ENCODE measurements at regions not wholly inside any gene's neighbourhood (a gene's known extent, or its start where the extent isn't known, plus 50 kb on each side); places are given as distances from the start of the nearest gene placed in this dataset.

DNA sequence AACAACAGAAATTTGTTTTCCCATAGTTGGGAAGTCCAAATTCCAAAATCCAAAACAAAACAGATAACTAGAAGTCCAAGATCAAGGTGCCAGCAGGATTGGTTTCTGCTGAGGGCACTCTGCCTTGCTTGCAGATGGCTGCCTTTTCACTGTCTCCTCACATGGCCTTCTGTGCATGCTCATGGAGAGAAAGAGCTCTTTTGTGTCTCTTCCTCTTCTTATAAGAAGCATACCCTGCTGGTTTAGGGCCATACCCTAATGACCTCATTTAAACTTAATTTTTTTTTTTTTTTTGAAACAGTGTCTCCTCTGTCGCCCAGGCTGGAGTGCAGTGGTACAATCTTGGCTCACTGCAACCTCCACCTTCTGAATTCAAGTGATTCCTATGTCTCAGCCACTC, 1974.1 kb upstream of the PCDH20 start:
- no peaks in the 10 kb centered on the region for H3K79me2 ChIP-seq (ENCODE audit: control insufficient read depth, insufficient read depth, low read length)
- DNase-seq (ENCODE audit: low read depth, low spot score) (no peak), FAIRE-seq (no peak)
- no peaks in the 10 kb centered on the region for H3K36me3 ChIP-seq (ENCODE audit: control insufficient read depth in 2 of 2, extremely low read depth in 1 of 2, insufficient read depth in 2 of 2, low read length in 2 of 2)
- POLR2A ChIA-PET: no interaction called here
- no peak overlapping the region for H3K27ac ChIP-seq (ENCODE audit: insufficient read depth, low read depth, low read length)
- dilution Hi-C loops (cut with MboI; ENCODE audit: extremely low pct_ligation_motif_present, low sequenced_read_pairs) (no loop called here), intact Hi-C loops (cut with micrococcal nuclease) (no loop called here)
- H3K9me3 ChIP-seq (replicated peaks; ENCODE audit: control insufficient read depth, insufficient read depth, low read length): no peaks in the 10 kb centered on the region
- no TSS peak for BruUV-seq (replicated peaks)
- no peak for TF ChIP-seq EZH2 (IDR thresholded peaks at IDR 0.05; ENCODE audit: borderline replicate concordance, low read depth, low read length, severe bottlenecking)
- TF ChIP-seq, protein P1, sequence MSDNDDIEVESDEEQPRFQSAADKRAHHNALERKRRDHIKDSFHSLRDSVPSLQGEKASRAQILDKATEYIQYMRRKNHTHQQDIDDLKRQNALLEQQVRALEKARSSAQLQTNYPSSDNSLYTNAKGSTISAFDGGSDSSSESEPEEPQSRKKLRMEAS (IDR thresholded peaks at IDR 0.05; ENCODE audit: insufficient read depth, insufficient read length): no peak
- no peak for TF ChIP-seq JUN (IDR thresholded peaks at IDR 0.05; ENCODE audit: borderline replicate concordance, insufficient read depth, insufficient read length, low read depth)
- TF ChIP-seq, protein P2, sequence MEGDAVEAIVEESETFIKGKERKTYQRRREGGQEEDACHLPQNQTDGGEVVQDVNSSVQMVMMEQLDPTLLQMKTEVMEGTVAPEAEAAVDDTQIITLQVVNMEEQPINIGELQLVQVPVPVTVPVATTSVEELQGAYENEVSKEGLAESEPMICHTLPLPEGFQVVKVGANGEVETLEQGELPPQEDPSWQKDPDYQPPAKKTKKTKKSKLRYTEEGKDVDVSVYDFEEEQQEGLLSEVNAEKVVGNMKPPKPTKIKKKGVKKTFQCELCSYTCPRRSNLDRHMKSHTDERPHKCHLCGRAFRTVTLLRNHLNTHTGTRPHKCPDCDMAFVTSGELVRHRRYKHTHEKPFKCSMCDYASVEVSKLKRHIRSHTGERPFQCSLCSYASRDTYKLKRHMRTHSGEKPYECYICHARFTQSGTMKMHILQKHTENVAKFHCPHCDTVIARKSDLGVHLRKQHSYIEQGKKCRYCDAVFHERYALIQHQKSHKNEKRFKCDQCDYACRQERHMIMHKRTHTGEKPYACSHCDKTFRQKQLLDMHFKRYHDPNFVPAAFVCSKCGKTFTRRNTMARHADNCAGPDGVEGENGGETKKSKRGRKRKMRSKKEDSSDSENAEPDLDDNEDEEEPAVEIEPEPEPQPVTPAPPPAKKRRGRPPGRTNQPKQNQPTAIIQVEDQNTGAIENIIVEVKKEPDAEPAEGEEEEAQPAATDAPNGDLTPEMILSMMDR (IDR thresholded peaks at IDR 0.05; ENCODE audit: extremely low read depth in 1 of 2, insufficient read depth in 1 of 2, low read depth in 1 of 2, low read length in 2 of 2): no peak
- no peak for TF ChIP-seq FOS (IDR thresholded peaks at IDR 0.05; ENCODE audit: borderline replicate concordance, insufficient read depth, low read length)
- no peak for TF ChIP-seq POLR2A (IDR thresholded peaks at IDR 0.05; ENCODE audit: low read depth, low read length)
- no peak for TF ChIP-seq GATA2 (IDR thresholded peaks at IDR 0.05; ENCODE audit: insufficient read depth, insufficient read length, low read depth, low read length)
- no peak for TF ChIP-seq MYC (IDR thresholded peaks at IDR 0.05; ENCODE audit: low read depth, low read length)
- no peak for TF ChIP-seq POLR2AphosphoS5 (IDR thresholded peaks at IDR 0.05; ENCODE audit: insufficient read depth, low read depth, low read length)
- H3K4me3 ChIP-seq (replicated peaks in 1 of 3; ENCODE audit: insufficient read depth in 1 of 3, low read depth in 1 of 3, low read length in 3 of 3): no peak overlapping the region
- H3K9me1 ChIP-seq (replicated peaks; ENCODE audit: control insufficient read depth, extremely low read depth, insufficient read depth, low read length): no peaks in the 10 kb centered on the region
- CTCF ChIA-PET: no interaction called here
- H3K27me3 ChIP-seq (ENCODE audit: control insufficient read depth in 2 of 2, insufficient read depth in 2 of 2, low read length in 2 of 2): no peaks in the 10 kb centered on the region
- H2AFZ ChIP-seq (ENCODE audit: low read depth, low read length): no peak overlapping the region
- H3K4me1 ChIP-seq (ENCODE audit: control insufficient read depth, extremely low read depth, insufficient read depth, low read length): no peaks in the 10 kb centered on the region
- no peak overlapping the region for H3K9ac ChIP-seq (replicated peaks; ENCODE audit: extremely low read depth, insufficient read depth, low read length)
- no peak overlapping the region for H3K4me2 ChIP-seq (ENCODE audit: insufficient read depth, low read length)
- H4K20me1 ChIP-seq (replicated peaks; ENCODE audit: control insufficient read depth, extremely low read depth, insufficient read depth, low read length): no peaks in the 10 kb centered on the region

Data from endothelial cell of umbilical vein (primary cell).